MG63 (cell line): ENCODE measurements at regions not wholly inside any gene's neighbourhood (a gene's known extent, or its start where the extent isn't known, plus 50 kb on each side); places are given as distances from the start of the nearest gene placed in this dataset.

ENCODE experiments used
- DNase-seq: peaks from one replicate; pipeline ENCODE4 v3.0.0-alpha.2; 2020
- H3K27me3 ChIP-seq: fragments of 250-450 bp; sonication (Bioruptor Pico); 2 replicates; pipeline ENCODE4 v1.5.1; 2020; ENCODE audit warnings: mild to moderate bottlenecking, moderate library complexity
- H3K36me3 ChIP-seq: fragments of 250-450 bp; sonication (Bioruptor Pico); 2 replicates; pipeline ENCODE4 v1.5.1; 2020; ENCODE audit warnings: mild to moderate bottlenecking, moderate library complexity
- H3K4me3 ChIP-seq: fragments of 250-450 bp; sonication (Bioruptor Pico); 2 replicates; pipeline ENCODE4 v1.5.1; 2020; ENCODE audit warnings: mild to moderate bottlenecking, moderate library complexity
- H3K9me3 ChIP-seq: fragments of 250-450 bp; sonication (Bioruptor Pico); 2 replicates; pipeline ENCODE4 v1.5.1; 2020; ENCODE audit warnings: mild to moderate bottlenecking, moderate library complexity

GRCh38 chr5:112112346-112112745 lies 306.7 kb downstream of the EPB41L4A start:
- H3K27me3 ChIP-seq, result no peaks in the 10 kb centered on the region
- no peak for DNase-seq
- no peaks in the 10 kb centered on the region for H3K36me3 ChIP-seq
- H3K9me3 ChIP-seq, result no peaks in the 10 kb centered on the region
- H3K4me3 ChIP-seq, result no peak overlapping the region

GRCh38 chr5:112109331-112110007 lies 309.6 kb downstream of the EPB41L4A start:
- H3K36me3 ChIP-seq, result no peaks in the 10 kb centered on the region
- H3K4me3 ChIP-seq, result no peak overlapping the region
- DNase-seq, result peak; percentile 52
- H3K27me3 ChIP-seq, result no peaks in the 10 kb centered on the region
- no peaks in the 10 kb centered on the region for H3K9me3 ChIP-seq

GRCh38 chr5:112106878-112107277 lies 312.2 kb downstream of the EPB41L4A start:
- no peak for DNase-seq

GRCh38 chr5:112097768-112098167 lies 321.3 kb downstream of the EPB41L4A start:
- DNase-seq, result no peak
- no peaks in the 10 kb centered on the region for H3K36me3 ChIP-seq
- H3K4me3 ChIP-seq, result peak overlapping the region; percentile 14
- H3K27me3 ChIP-seq, result no peaks in the 10 kb centered on the region
- peaks cover under 1% of the 10 kb centered on the region for H3K9me3 ChIP-seq

More at GRCh38 chr5:112106878-112107277, 312.2 kb downstream of the EPB41L4A start:
- Histone ChIP-seq H3K36me3 (no peaks in the 10 kb centered on the region), H3K9me3 (no peaks in the 10 kb centered on the region), H3K27me3 (no peaks in the 10 kb centered on the region), H3K4me3 (no peak overlapping the region)

- Histone ChIP-seq H3K36me3 (no peaks in the 10 kb centered on the region), H3K27me3 (no peaks in the 10 kb centered on the region), H3K9me3 (peaks cover 3% of the 10 kb centered on the region), H3K4me3 (no peak overlapping the region)
- DNase-seq, result no peak
Observed at GRCh38 chr5:112087222-112087621, 330.2 kb upstream of the NREP start.

- Histone ChIP-seq H3K27me3 (no peaks in the 10 kb centered on the region), H3K9me3 (peaks cover 3% of the 10 kb centered on the region), H3K4me3 (no peak overlapping the region), H3K36me3 (no peaks in the 10 kb centered on the region)
- DNase-seq, result no peak
Observed at GRCh38 chr5:112086740-112087139, 329.7 kb upstream of the NREP start.

GRCh38 chr5:112084149-112084548 lies 327.2 kb upstream of the NREP start:
- Histone ChIP-seq H3K9me3 (no peaks in the 10 kb centered on the region), H3K4me3 (no peak overlapping the region), H3K36me3 (no peaks in the 10 kb centered on the region), H3K27me3 (no peaks in the 10 kb centered on the region)
- DNase-seq, result no peak

GRCh38 chr5:112083623-112084022 lies 326.6 kb upstream of the NREP start:
- Histone ChIP-seq H3K9me3 (no peaks in the 10 kb centered on the region), H3K4me3 (no peak overlapping the region), H3K36me3 (no peaks in the 10 kb centered on the region), H3K27me3 (no peaks in the 10 kb centered on the region)
- DNase-seq, result no peak

GRCh38 chr5:112077180-112077579 lies 320.2 kb upstream of the NREP start:
- Histone ChIP-seq H3K4me3 (no peak overlapping the region), H3K36me3 (no peaks in the 10 kb centered on the region), H3K27me3 (no peaks in the 10 kb centered on the region), H3K9me3 (no peaks in the 10 kb centered on the region)
- DNase-seq, result no peak

GRCh38 chr5:112070022-112070421 lies 313.0 kb upstream of the NREP start:
- Histone ChIP-seq H3K9me3 (no peaks in the 10 kb centered on the region), H3K4me3 (no peak overlapping the region), H3K36me3 (no peaks in the 10 kb centered on the region), H3K27me3 (no peaks in the 10 kb centered on the region)
- DNase-seq, result no peak

GRCh38 chr5:112069329-112069728 lies 312.3 kb upstream of the NREP start:
- no peak for DNase-seq
- Histone ChIP-seq H3K4me3 (no peak overlapping the region), H3K27me3 (no peaks in the 10 kb centered on the region), H3K9me3 (no peaks in the 10 kb centered on the region), H3K36me3 (no peaks in the 10 kb centered on the region)

GRCh38 chr5:112068593-112068992 lies 311.6 kb upstream of the NREP start:
- H3K4me3 ChIP-seq, result no peak overlapping the region
- no peaks in the 10 kb centered on the region for H3K27me3 ChIP-seq
- H3K9me3 ChIP-seq, result no peaks in the 10 kb centered on the region
- no peak for DNase-seq
- H3K36me3 ChIP-seq, result no peaks in the 10 kb centered on the region

GRCh38 chr5:112065781-112066180 lies 308.8 kb upstream of the NREP start:
- Histone ChIP-seq H3K27me3 (no peaks in the 10 kb centered on the region), H3K4me3 (no peak overlapping the region), H3K36me3 (no peaks in the 10 kb centered on the region), H3K9me3 (no peaks in the 10 kb centered on the region)
- DNase-seq, result no peak

- no peak overlapping the region for H3K4me3 ChIP-seq
- no peaks in the 10 kb centered on the region for H3K9me3 ChIP-seq
- H3K27me3 ChIP-seq, result no peaks in the 10 kb centered on the region
- no peak for DNase-seq
- no peaks in the 10 kb centered on the region for H3K36me3 ChIP-seq
Observed at GRCh38 chr5:112064956-112065355, 308.0 kb upstream of the NREP start.

GRCh38 chr5:112064271-112064701 lies 307.3 kb upstream of the NREP start:
- DNase-seq, result no peak
- no peaks in the 10 kb centered on the region for H3K36me3 ChIP-seq
- no peaks in the 10 kb centered on the region for H3K9me3 ChIP-seq
- H3K4me3 ChIP-seq, result no peak overlapping the region
- H3K27me3 ChIP-seq, result no peaks in the 10 kb centered on the region

GRCh38 chr5:112063856-112064255 lies 306.9 kb upstream of the NREP start:
- H3K4me3 ChIP-seq, result no peak overlapping the region
- no peaks in the 10 kb centered on the region for H3K36me3 ChIP-seq
- no peaks in the 10 kb centered on the region for H3K9me3 ChIP-seq
- DNase-seq, result no peak
- H3K27me3 ChIP-seq, result no peaks in the 10 kb centered on the region

- Histone ChIP-seq H3K27me3 (no peaks in the 10 kb centered on the region), H3K9me3 (no peaks in the 10 kb centered on the region), H3K4me3 (no peak overlapping the region), H3K36me3 (no peaks in the 10 kb centered on the region)
- DNase-seq, result no peak
Observed at GRCh38 chr5:112063191-112063590, 306.2 kb upstream of the NREP start.

GRCh38 chr5:112062181-112062580 lies 305.2 kb upstream of the NREP start:
- H3K4me3 ChIP-seq, result no peak overlapping the region
- H3K36me3 ChIP-seq, result no peaks in the 10 kb centered on the region
- H3K27me3 ChIP-seq, result no peaks in the 10 kb centered on the region
- no peak for DNase-seq
- no peaks in the 10 kb centered on the region for H3K9me3 ChIP-seq

- Histone ChIP-seq H3K36me3 (no peaks in the 10 kb centered on the region), H3K27me3 (no peaks in the 10 kb centered on the region), H3K4me3 (no peak overlapping the region), H3K9me3 (no peaks in the 10 kb centered on the region)
- no peak for DNase-seq
Observed at GRCh38 chr5:112061666-112062065, 304.7 kb upstream of the NREP start.
